ENCODE measurements at regions not wholly inside any gene's neighbourhood (a gene's known extent, or its start where the extent isn't known, plus 50 kb on each side); places are given as distances from the start of the nearest gene placed in this dataset.

DNA sequence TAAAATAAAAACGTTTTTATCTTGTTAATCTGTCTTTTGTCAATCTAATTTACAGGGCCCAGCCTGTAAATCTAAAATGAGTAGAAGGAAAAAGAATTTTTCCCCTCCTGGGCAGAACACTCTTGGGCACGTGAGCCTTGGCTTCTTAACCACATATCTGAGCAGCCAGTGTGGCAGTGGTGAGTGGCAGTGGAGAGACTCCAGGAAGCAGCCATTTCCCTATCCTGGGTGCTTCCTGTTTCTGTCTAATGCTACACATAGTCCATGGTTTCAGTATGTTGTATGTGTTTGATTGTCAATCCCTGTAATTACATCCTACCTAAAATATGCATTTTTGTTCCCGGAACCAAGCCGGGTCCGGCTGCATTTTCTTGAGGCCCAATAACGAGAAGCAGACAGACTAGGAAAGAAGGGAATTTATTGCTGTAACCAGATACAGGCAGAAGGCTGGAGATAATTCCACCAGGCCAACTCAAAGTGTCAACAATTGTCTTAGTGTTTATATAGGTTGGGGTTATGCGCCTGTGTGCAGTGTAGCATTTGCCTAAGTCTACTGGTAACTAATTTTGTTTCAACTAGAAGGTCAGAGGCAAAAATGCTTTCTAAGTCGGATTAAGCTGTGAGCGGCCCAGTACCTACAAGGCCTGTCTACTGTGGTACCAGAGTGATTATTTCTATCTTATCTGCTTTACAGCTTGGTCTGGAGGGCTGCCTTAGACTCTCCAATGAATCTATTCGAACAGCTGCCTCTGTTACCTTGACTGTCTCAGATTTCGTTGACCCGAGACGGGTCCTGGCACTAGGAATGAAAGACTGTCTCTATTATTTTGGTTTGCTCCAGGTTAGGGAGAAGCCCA is 82.4 kb upstream of the RESF1 start:
- no peak overlapping the region for H3K4me3 Mint-ChIP-seq

DNA sequence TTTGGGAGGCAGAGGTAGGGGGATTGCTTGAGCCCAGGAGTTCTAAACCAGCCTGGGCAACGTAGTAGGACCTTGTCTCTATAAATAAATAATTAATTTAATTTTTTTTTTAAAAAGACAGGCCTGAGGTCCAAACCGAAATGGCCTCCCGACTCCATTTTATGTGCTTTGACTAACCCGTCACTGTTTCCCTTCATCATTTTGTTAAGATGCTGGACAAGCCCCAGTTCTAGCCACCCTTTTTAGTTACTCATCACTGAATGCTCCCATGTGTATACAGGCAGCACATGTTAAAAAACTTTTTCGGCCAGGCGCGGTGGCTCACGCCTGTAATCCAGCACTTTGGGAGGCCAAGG is 83.6 kb upstream of the RESF1 start:
- Mint-ChIP-seq H3K27ac (peak overlapping the region; percentile 93), H3K9me3 (peaks cover 7% of the 10 kb centered on the region), H3K4me1 (peaks cover 46% of the 10 kb centered on the region), H3K4me3 (no peak overlapping the region), H3K27me3 (no peaks in the 10 kb centered on the region), H3K36me3 (ENCODE audit: low read depth) (peaks cover 24% of the 10 kb centered on the region)
- DNase-seq (no peak), ATAC-seq (peak; percentile 12)

More for the DNA sequence above, 82.4 kb upstream of the RESF1 start:
- Mint-ChIP-seq H3K4me1 (peaks cover 46% of the 10 kb centered on the region), H3K36me3 (ENCODE audit: low read depth) (peaks cover 21% of the 10 kb centered on the region), H3K27me3 (no peaks in the 10 kb centered on the region), H3K27ac (peak overlapping the region; percentile 73), H3K9me3 (peaks cover 7% of the 10 kb centered on the region)
- DNase-seq (no peak), ATAC-seq (no peak)

DNA sequence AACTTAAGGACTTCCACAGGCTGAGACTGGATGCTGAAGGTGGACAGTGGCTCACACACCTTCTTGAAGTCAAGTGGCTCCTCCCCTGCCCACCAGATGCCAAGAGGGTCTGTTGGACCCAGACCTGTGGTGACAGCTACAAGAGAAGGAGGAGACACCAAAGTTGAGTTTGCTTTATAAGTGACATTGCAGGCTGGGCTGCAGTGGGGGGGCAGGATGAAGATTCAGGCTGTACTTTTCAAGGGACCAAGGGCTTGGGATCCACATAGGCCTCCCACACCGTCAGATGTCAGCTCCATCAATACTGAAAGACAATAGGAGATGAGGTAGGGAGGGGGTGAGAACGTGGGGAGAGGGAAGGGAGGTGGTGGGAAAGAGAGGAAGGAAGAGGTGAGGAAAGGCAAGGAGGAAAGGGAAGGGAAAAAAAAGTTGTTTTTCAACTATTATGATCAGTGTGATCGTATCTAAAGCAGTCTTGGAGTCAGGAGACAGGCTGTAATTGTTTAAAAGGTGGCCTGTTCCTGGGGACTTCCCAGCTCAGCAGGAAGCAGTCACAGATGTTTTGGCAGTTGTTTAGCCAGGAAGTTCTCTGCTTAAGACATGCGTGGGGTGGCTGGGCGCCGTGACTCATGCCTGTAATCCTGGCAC is 84.1 kb upstream of the RESF1 start:
- H3K27me3 Mint-ChIP-seq, result no peaks in the 10 kb centered on the region
- peaks cover 24% of the 10 kb centered on the region for H3K36me3 Mint-ChIP-seq (ENCODE audit: low read depth)
- H3K27ac Mint-ChIP-seq, result peak overlapping the region; percentile 93
- peak; percentile 65 for DNase-seq
- H3K4me3 Mint-ChIP-seq, result peak overlapping the region; percentile 45
- H3K9me3 Mint-ChIP-seq, result peaks cover 7% of the 10 kb centered on the region
- ATAC-seq, result peak; percentile 97
- peaks cover 46% of the 10 kb centered on the region for H3K4me1 Mint-ChIP-seq

DNA sequence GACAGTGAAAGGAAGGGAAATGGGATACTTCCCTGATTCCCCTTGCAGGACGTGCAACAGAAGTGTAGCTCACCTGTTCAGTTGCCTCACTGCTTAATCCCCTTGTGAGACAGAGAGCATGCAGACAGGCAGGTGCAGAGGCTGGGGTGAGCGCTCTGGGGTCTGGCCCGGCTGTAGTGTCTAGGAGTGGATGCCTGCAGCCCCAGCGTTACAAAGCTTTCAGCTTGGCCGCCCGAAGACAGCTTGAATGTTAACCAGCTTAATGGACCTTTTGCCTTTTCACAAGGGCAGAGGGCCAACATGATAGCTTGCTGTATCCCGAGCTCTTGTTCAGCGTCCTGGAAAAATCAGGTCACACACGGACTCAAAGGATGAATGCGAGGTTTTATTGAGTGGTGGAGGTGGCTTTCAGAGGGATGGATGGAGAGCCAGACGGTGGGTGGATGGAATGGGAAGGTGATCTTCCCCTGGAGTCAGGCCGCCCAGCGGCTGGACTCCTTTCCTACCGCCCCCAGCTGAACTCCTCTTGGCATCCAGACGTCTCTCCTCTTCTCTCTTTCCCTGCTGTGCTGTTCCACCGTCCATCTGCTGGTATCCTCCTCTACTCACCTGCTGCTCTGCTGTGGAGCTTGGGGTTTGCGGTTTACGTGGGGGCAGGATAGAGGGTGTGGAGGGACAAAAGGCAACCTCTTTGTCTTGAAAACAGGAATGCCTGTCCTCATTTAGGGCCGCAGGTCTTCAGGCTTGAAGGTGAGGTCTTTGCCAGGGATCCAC is 86.2 kb upstream of the RESF1 start:
- Mint-ChIP-seq H3K4me3 (no peak overlapping the region), H3K27me3 (no peaks in the 10 kb centered on the region), H3K9me3 (no peaks in the 10 kb centered on the region), H3K36me3 (ENCODE audit: low read depth) (peaks cover 19% of the 10 kb centered on the region), H3K4me1 (peaks cover 41% of the 10 kb centered on the region), H3K27ac (no peak overlapping the region)
- ATAC-seq (no peak), DNase-seq (no peak)

GRCh38 chr12:31869972-31870371 is 89.2 kb upstream of the RESF1 start:
- DNase-seq (no peak), ATAC-seq (no peak)
- Mint-ChIP-seq H3K4me1 (peaks cover 22% of the 10 kb centered on the region), H3K27me3 (no peaks in the 10 kb centered on the region), H3K36me3 (ENCODE audit: low read depth) (peaks cover 10% of the 10 kb centered on the region), H3K27ac (no peak overlapping the region), H3K9me3 (no peaks in the 10 kb centered on the region), H3K4me3 (no peak overlapping the region)

DNA sequence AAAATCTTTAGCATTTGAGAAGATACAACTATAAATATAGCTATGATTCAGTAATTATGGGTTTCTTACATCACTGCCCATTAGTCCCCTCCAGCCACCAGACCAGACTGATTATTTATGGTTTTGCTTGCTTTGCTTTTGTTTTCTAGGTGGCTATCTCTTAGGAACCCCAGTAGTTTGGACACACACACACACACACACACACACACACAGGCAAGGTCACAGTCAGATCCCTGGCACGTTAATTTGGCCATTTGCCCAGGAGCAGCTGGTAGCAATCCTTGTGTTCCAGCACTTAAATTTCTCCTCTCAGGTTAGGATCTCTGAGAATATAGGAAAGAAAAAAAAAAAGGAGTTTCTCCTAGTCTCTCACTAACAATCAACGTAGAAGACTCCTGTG is 90.2 kb upstream of the RESF1 start:
- H3K27me3 Mint-ChIP-seq, result no peaks in the 10 kb centered on the region
- ATAC-seq, result no peak

DNA sequence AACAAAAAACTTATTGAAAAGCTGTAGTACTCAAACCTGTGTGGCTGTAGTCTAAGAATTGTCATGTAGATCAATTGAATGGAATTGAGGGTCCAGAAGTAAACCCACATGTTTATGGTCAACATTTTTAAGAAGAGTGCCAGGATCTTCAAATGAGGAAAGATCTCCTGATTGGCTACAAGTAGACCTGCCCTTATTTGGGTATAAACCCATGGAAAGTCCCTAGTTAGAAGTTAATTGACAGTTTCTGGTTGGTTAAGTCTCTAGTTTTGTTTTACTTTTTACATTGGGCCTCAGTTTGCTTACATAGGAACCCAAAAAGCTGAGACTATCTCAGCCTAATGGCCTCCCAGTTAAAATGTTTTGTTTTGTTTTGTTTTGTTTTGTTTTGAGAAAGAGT is 91.9 kb upstream of the RESF1 start:
- Mint-ChIP-seq H3K36me3 (ENCODE audit: low read depth) (peaks cover 2% of the 10 kb centered on the region), H3K4me3 (no peak overlapping the region), H3K4me1 (peaks cover 14% of the 10 kb centered on the region), H3K27me3 (no peaks in the 10 kb centered on the region), H3K9me3 (no peaks in the 10 kb centered on the region), H3K27ac (no peak overlapping the region)
- DNase-seq (no peak), ATAC-seq (no peak)

More for the DNA sequence above, 90.2 kb upstream of the RESF1 start:
- H3K9me3 Mint-ChIP-seq, result no peaks in the 10 kb centered on the region
- no peak overlapping the region for H3K4me3 Mint-ChIP-seq
- DNase-seq, result no peak
- peaks cover 6% of the 10 kb centered on the region for H3K36me3 Mint-ChIP-seq (ENCODE audit: low read depth)
- H3K27ac Mint-ChIP-seq, result no peak overlapping the region
- peaks cover 14% of the 10 kb centered on the region for H3K4me1 Mint-ChIP-seq

GRCh38 chr12:31866523-31866922 is 92.7 kb upstream of the RESF1 start:
- H3K27ac Mint-ChIP-seq, result no peak overlapping the region
- H3K4me3 Mint-ChIP-seq, result no peak overlapping the region
- no peak for ATAC-seq
- no peak for DNase-seq
- H3K27me3 Mint-ChIP-seq, result no peaks in the 10 kb centered on the region
- peaks cover 16% of the 10 kb centered on the region for H3K4me1 Mint-ChIP-seq
- H3K9me3 Mint-ChIP-seq, result peaks cover 3% of the 10 kb centered on the region
- peaks cover 4% of the 10 kb centered on the region for H3K36me3 Mint-ChIP-seq (ENCODE audit: low read depth)

DNA sequence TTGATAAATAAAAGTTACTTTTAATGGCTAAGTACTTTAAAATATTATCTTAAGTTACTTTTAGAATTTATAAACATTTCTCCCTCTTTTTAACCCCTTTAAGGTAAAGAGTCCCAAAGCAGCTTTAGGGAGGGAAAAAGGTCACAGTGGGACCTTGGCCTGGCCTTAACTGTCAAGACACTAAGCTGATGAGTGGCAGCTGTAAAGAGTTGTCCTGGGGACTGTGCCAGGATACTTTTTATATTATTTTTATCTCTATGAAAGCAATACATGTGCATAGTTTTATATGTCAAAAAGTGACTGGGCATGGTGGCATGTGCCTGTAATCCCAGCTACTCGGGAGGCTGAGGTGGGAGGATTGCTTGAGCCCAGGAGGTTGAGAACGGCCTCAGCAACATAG is 94.2 kb upstream of the RESF1 start:
- Mint-ChIP-seq H3K9me3 (peaks cover 17% of the 10 kb centered on the region), H3K4me3 (no peak overlapping the region), H3K27me3 (no peaks in the 10 kb centered on the region), H3K36me3 (ENCODE audit: low read depth) (peaks cover 6% of the 10 kb centered on the region), H3K27ac (no peak overlapping the region), H3K4me1 (peaks cover 26% of the 10 kb centered on the region)
- DNase-seq (no peak), ATAC-seq (no peak)

- peaks cover 23% of the 10 kb centered on the region for H3K4me1 Mint-ChIP-seq
- H3K27ac Mint-ChIP-seq, result peak overlapping the region; percentile 73
- no peak overlapping the region for H3K4me3 Mint-ChIP-seq
These were observed 97.9 kb upstream of the RESF1 start for GRCh38 chr12:31861360-31861759.

DNA sequence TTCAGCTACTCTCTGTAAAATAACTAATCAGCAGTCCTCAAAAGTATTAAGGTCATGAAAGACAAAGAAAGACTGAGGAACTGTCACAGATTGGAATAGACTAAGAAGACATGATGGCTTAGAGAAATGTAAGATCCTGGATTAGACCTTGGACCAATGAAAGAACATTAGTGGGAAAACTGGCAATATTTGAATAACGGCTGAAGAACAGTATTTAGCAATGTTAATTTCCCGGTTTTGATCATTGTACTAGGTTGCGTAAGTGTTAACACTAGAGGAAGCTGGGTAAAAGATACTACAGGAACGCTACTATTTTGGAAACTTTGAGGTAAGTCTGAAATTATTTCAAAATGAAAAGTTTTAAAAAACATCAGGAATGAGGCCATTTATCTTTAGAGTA is 98.8 kb upstream of the RESF1 start:
- Mint-ChIP-seq H3K9me3 (peaks cover 23% of the 10 kb centered on the region), H3K27ac (peak overlapping the region; percentile 59), H3K4me3 (no peak overlapping the region), H3K36me3 (ENCODE audit: low read depth) (peaks cover 14% of the 10 kb centered on the region), H3K27me3 (no peaks in the 10 kb centered on the region), H3K4me1 (peaks cover 23% of the 10 kb centered on the region)
- DNase-seq (no peak), ATAC-seq (no peak)

More at GRCh38 chr12:31861360-31861759, 97.9 kb upstream of the RESF1 start:
- DNase-seq (no peak), ATAC-seq (no peak)
- Mint-ChIP-seq H3K9me3 (peaks cover 23% of the 10 kb centered on the region), H3K36me3 (ENCODE audit: low read depth) (peaks cover 14% of the 10 kb centered on the region), H3K27me3 (no peaks in the 10 kb centered on the region)

DNA sequence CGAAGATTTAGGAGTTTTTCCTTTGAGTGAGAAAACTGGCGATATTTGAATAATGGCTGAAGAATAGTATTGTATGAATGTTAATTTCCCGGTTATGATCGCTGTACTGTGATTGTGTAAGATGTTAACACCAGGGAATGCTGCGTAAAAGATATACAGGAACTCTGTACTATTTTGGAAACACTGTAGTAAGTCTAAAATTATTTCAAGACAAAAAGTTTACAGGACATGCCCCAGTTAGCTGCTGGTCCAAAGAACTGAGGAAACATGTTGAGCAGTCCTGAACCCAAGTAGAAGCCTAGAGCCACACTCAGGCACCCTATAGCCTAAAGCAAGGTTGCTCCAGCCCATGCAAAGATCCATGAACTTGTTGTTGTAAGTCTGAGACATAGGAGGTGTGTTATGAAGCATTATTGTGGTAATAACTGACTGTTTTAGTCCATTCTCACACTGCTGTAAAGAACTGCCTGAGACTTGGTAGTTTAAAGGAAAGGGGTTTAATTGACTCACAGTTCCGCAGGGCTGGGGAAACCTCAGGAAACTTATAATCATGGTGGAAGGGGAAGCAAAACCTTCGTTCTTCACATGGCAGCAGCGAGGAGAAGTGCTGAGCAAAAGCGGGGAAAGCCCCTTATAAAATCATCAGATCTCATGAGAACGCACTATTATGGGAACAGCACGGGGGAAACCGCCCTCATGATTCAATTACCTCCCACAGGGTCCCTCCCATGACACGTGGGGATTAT is 99.8 kb upstream of the RESF1 start:
- H3K4me3 Mint-ChIP-seq, result no peak overlapping the region

GRCh38 chr12:31855427-31855826 is 103.8 kb upstream of the RESF1 start:
- ATAC-seq (no peak), DNase-seq (no peak)
- Mint-ChIP-seq H3K4me3 (no peak overlapping the region), H3K27ac (no peak overlapping the region), H3K36me3 (ENCODE audit: low read depth) (peaks cover 14% of the 10 kb centered on the region), H3K4me1 (peaks cover 15% of the 10 kb centered on the region), H3K9me3 (peaks cover 39% of the 10 kb centered on the region), H3K27me3 (no peaks in the 10 kb centered on the region)

More for the DNA sequence above, 99.8 kb upstream of the RESF1 start:
- H3K27ac Mint-ChIP-seq, result peak overlapping the region; percentile 59
- peaks cover 14% of the 10 kb centered on the region for H3K36me3 Mint-ChIP-seq (ENCODE audit: low read depth)
- no peaks in the 10 kb centered on the region for H3K27me3 Mint-ChIP-seq
- peaks cover 23% of the 10 kb centered on the region for H3K4me1 Mint-ChIP-seq
- peak; percentile 19 for DNase-seq
- ATAC-seq, result peak; percentile 57
- peaks cover 23% of the 10 kb centered on the region for H3K9me3 Mint-ChIP-seq

DNA sequence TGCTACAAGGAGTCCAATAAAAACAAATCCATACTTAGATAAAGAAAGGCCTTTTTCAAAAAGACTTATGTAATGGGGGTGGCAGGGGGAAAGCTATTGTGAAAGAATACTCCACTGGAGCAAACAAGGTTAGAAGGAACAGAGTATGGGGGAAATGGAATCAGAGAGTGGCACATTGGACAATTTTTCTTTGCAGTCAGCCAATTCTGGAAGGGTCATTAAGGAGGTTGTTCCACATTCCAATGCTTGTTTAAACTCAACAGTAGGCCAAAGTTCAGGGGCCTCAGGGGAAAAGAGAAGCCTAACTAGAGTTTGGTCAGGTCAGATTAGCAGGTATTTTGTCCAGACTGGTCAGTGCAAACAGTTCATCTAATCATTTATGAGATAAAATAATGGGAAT is 105.2 kb upstream of the RESF1 start:
- H3K27ac Mint-ChIP-seq, result no peak overlapping the region
- peaks cover under 1% of the 10 kb centered on the region for H3K4me1 Mint-ChIP-seq
- peaks cover 33% of the 10 kb centered on the region for H3K9me3 Mint-ChIP-seq
- no peak overlapping the region for H3K4me3 Mint-ChIP-seq
- no peak for ATAC-seq
- peaks cover 5% of the 10 kb centered on the region for H3K36me3 Mint-ChIP-seq (ENCODE audit: low read depth)
- no peak for DNase-seq
- no peaks in the 10 kb centered on the region for H3K27me3 Mint-ChIP-seq
